ENCODE measurements at regions not wholly inside any gene's neighbourhood (a gene's known extent, or its start where the extent isn't known, plus 50 kb on each side); places are given as distances from the start of the nearest gene placed in this dataset.
"Not testable (repeated sequence)": the region's sequence is repeated elsewhere in the genome, so short reads cannot be mapped to it uniquely, and the experiment has no call there.

DNA sequence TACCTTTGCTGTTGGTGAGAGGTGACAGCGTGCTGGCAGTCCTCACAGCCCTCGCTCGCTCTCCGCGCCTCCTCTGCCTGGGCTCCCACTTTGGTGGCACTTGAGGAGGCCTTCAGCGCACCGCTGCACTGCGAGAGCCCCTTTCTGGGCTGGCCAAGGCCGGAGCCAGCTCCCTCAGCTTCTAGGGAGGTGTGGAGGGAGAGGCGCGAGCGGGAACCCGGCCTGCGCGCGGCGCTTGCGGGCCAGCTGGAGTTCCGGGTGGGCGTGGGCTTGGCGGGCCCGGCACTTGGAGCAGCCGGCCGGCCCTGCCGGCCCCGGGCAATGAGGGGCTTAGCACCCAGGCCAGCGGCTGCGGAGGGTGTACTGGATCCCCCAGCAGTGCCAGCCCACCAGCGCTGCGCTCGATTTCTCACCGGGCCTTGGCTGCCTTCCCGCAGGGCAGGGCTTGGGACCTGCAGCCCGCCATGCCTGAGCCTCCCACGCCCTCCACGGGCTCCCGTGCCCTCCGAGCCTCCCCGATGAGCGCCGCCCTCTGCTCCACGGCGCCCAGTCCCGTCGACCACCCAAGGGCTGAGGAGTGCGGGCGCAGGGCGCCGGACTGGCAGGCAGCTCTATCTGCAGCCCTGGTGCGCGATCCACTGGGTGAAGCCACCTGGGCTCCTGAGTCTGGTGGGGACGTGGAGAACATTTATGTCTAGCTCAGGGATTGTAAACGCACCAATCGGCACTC lies 700.3 kb downstream of the CDH18 start:
- DNase-seq: not testable (repeated sequence)

GRCh38 chr5:19288311-19288710 lies 699.7 kb downstream of the CDH18 start:
- DNase-seq: not testable (repeated sequence)

DNA sequence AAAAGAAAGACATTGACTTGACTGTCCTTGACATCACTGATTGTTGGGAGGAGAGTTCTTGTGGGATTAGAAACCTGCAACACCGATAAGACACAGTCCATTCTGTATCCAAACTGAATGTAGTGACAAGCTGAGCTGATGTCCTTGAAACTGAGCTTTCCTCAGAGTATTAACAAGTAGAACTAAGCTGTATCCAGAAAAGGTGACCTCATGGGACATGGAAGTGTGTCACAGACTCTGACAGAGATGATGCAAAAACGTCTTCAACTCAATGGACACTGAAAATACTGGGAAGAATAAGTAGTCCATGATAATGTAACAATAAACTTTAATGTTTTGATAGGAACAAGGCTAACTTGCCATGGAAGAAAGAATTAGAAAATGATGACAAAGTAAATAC lies 690.1 kb downstream of the CDH18 start:
- no peak for DNase-seq

- no peak for DNase-seq
Measured at GRCh38 chr5:19301271-19301670, 686.7 kb downstream of the CDH18 start.

- DNase-seq: no peak
Measured at GRCh38 chr5:19314840-19315239, 673.2 kb downstream of the CDH18 start.

DNA sequence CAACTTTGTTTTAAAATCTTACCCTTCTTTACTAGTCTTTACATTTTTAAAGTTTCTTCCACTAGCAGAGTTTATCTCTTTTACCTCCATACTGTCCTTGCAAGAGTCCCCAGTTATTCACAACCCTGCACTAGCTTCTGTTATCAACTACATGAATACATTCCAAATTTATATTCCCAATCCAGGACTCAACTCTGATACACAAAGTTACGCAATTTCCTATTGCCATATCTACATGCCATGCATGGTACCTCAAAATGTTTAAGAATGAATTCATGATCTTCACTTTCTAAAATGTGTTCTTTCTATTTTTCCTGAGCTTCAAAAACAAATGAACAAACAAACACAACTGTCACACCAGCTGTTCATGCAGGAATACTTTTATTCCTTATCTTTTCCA lies 668.7 kb downstream of the CDH18 start:
- no peak for DNase-seq

- DNase-seq: no peak
Measured at GRCh38 chr5:19322716-19323485, 665.1 kb downstream of the CDH18 start.

GRCh38 chr5:19334278-19334677 lies 653.7 kb downstream of the CDH18 start:
- DNase-seq: no peak

DNA sequence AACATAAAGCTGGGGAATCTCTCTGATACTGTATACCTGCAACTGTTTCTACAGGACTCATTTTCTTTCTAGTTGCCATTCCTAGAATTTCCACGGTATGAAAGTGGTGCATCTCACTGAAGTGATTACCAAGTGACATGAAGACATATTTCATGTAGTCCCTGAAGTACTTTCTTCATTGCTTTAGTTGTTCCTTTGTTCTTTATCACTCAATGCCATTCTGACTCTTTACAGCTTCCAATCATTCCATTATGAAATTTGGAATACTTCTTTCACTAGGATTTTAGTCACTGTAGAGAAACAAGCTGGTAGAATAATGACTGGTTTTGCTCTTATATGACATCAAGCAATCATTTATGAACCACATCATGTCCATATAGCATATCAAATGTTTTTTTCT lies 645.1 kb downstream of the CDH18 start:
- no peak for DNase-seq

DNA sequence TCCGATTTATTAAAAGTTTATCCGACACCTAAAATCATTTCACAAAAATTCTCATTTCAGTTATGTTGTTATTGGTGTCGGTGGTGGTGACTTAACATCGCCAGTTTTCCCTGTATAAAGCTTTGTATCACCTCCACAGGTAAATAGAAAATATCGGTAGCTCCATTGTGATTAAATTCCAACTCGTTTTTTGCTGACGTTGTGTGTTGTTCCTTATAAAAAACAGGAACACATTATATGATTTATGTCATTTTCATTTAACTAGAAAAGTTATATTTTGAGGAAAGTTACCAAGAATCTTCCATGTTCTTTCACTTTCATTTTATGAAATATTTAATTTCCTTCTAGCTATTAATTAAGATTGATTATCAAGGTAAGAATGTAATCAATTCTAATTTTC lies 635.9 kb downstream of the CDH18 start:
- no peak for DNase-seq

GRCh38 chr5:19369048-19369447 lies 619.0 kb downstream of the CDH18 start:
- DNase-seq: no peak

GRCh38 chr5:19369561-19369960 lies 618.4 kb downstream of the CDH18 start:
- no peak for DNase-seq

- DNase-seq: no peak
Measured at GRCh38 chr5:19370655-19371386, 617.2 kb downstream of the CDH18 start.

DNA sequence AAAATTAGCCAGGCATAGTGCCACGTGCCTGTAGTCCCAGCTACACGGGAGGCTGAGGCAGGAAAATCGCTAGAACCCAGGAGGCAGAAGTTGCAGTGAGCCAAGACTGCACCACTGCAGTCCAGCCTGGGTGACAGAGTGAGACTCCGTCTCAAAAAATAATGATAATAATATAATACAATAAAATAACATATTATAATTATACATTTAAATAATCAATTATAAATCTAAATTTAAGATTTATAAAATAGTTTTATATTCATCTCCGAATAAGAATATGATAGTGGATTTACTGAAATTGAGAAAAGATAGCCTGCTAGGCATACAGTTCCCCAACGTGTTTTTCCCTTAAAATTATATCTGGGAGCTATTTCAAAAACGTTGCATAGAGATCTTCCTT lies 599.6 kb downstream of the CDH18 start:
- DNase-seq: no peak

DNA sequence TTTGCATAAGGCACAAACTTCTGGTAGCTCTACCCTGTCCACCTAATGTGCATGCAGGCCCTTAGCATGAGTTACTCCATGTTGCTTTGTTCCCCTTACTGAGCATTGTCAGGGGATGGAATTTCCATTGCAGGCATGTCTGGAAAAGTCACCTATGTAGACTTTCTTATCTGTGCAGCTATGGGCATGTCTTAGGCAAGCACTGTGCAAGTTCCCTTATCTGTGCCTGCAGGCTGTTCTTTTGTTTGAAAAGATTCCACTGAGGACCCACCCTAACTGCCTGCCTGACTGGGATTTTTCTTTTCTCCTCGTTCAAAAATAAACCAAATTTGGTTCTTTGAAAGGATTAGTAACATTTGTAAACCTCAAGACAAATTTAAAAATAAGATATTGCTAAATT lies 587.0 kb downstream of the CDH18 start:
- no peak for DNase-seq

GRCh38 chr5:19406576-19407365 lies 581.2 kb downstream of the CDH18 start:
- no peak for DNase-seq

DNA sequence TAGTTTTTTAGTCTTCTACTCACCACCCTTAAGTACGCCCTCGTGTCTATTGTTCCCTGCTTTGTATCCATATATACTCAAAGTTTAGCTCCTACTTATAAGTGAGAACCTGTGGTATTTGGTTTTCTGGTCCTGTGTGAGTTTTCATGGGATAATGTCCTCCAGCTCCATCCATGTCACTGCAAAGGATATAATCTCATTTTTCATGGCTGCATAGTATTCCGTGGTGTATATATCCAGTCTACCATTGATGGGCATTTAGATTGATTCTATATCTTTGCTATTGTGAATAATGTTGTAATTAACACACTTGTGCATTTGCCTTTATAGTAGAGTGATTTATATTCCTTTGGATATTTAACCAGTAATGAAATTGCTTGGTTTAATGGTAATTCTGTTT lies 579.9 kb downstream of the CDH18 start:
- DNase-seq: no peak

- no peak for DNase-seq
Measured at GRCh38 chr5:19411936-19412335, 576.1 kb downstream of the CDH18 start.

All from stimulated activated CD4-positive, alpha-beta T cell treated with anti-CD3 and anti-CD28 coated beads, Interleukin-12 subunit alpha, Interleukin-12 subunit beta, amount 100 ng/mL, for 4 hours (primary cell).